HEK293 (cell line): ENCODE measurements at regions not wholly inside any gene's neighbourhood (a gene's known extent, or its start where the extent isn't known, plus 50 kb on each side); places are given as distances from the start of the nearest gene placed in this dataset.

Experiments
- CTCF ChIA-PET: fragments of 350-600 bp; formaldehyde crosslinking; extraction: SDS; loops from one replicate; lab custom pipeline; 2021; ENCODE audit warnings: antibody characterized with exemption; lab: Yijun Ruan, JAX
- POLR2A ChIA-PET: fragments of 300-600 bp; formaldehyde crosslinking; extraction: SDS; loops from one replicate; lab custom pipeline; 2020; ENCODE audit warnings: antibody characterized with exemption, inconsistent platforms; lab: Yijun Ruan, JAX
- H3K27ac ChIP-seq: fragments of 200-500 bp; sonication (Bioruptor generic); 2 replicates; pipeline ENCODE4 v1.5.1; 2014; ENCODE audit warnings: low read depth, low read length, control low read depth, inconsistent platforms; ENCODE audit errors: extremely low read depth
- H3K36me3 ChIP-seq, 2 experiments: fragments of 200-500 bp in 1 of 2; sonication (Bioruptor generic) in 1 of 2; 1 replicate in 1 of 2; 2 replicates in 1 of 2; pipeline ENCODE4 v1.5.1; 2014 to 2017; ENCODE audit warnings: inconsistent platforms in 2 of 2, low read length in 2 of 2; ENCODE audit not compliant: control insufficient read depth in 2 of 2, insufficient read depth in 1 of 2
- H3K4me1 ChIP-seq: fragments of 200-500 bp; sonication (Bioruptor generic); 2 replicates; pipeline ENCODE4 v1.5.1; 2014; ENCODE audit warnings: mild to moderate bottlenecking, low read length, inconsistent platforms; ENCODE audit not compliant: control insufficient read depth, insufficient read depth
- H3K4me3 ChIP-seq: 2 replicates; pipeline ENCODE4 v1.5.1; 2011; ENCODE audit warnings: low read depth, mild to moderate bottlenecking, control low read depth, low read length, moderate library complexity
- H3K9me3 ChIP-seq: fragments of 200-500 bp; sonication (Bioruptor generic); 2 replicates; pipeline ENCODE4 v1.5.1; 2014; ENCODE audit warnings: low read depth, low read length, inconsistent platforms; ENCODE audit not compliant: control insufficient read depth, insufficient read depth
- GLIS1 ChIP-seq: fragments of 450-650 bp; formaldehyde crosslinking; IDR thresholded peaks from 2 replicates; pipeline ENCODE4 v1.5.1; 2016; ENCODE audit warnings: missing biosample characterization, missing genetic modification characterization
- KLF8 ChIP-seq: fragments of 450-650 bp; formaldehyde crosslinking; IDR thresholded peaks from 2 replicates; pipeline ENCODE4 v1.5.1; 2016; ENCODE audit warnings: missing biosample characterization, missing genetic modification characterization
- PRDM6 ChIP-seq: fragments of 450-650 bp; formaldehyde crosslinking; IDR thresholded peaks from 2 replicates; pipeline ENCODE4 v1.5.1; 2017; ENCODE audit warnings: missing biosample characterization, missing genetic modification characterization
- ZNF114 ChIP-seq: fragments of 450-650 bp; formaldehyde crosslinking; IDR thresholded peaks from 2 replicates; pipeline ENCODE4 v1.5.0; 2017; ENCODE audit warnings: missing biosample characterization, missing genetic modification characterization
- ZNF26 ChIP-seq: fragments of 450-650 bp; formaldehyde crosslinking; IDR thresholded peaks from 2 replicates; pipeline ENCODE4 v1.5.1; 2016; ENCODE audit warnings: missing biosample characterization, missing genetic modification characterization
- ZNF423 ChIP-seq: fragments of 450-650 bp; formaldehyde crosslinking; IDR thresholded peaks from 2 replicates; pipeline ENCODE4 v1.5.1; 2016; ENCODE audit warnings: missing biosample characterization, missing genetic modification characterization
- ZNF529 ChIP-seq: fragments of 450-650 bp; formaldehyde crosslinking; IDR thresholded peaks from 2 replicates; pipeline ENCODE4 v1.5.1; 2017; ENCODE audit warnings: missing genetic modification characterization, missing biosample characterization; ENCODE audit not compliant: insufficient replicate concordance
- ZNF530 ChIP-seq: fragments of 450-650 bp; formaldehyde crosslinking; IDR thresholded peaks from 2 replicates; pipeline ENCODE4 v1.5.1; 2016; ENCODE audit warnings: low read depth, missing biosample characterization, missing genetic modification characterization
- ZNF624 ChIP-seq: fragments of 450-650 bp; formaldehyde crosslinking; IDR thresholded peaks from 2 replicates; pipeline ENCODE4 v1.5.1; 2017; ENCODE audit warnings: missing biosample characterization, missing genetic modification characterization
- ZNF664 ChIP-seq: fragments of 450-650 bp; formaldehyde crosslinking; IDR thresholded peaks from 2 replicates; pipeline ENCODE4 v1.5.1; 2016; ENCODE audit warnings: missing biosample characterization, missing genetic modification characterization
- ZNF677 ChIP-seq: fragments of 450-650 bp; IDR thresholded peaks from 2 replicates; pipeline ENCODE4 v1.5.0; 2018; ENCODE audit warnings: missing biosample characterization, mild to moderate bottlenecking, missing genetic modification characterization, moderate library complexity
- ZNF692 ChIP-seq: fragments of 450-650 bp; formaldehyde crosslinking; IDR thresholded peaks from 2 replicates; pipeline ENCODE4 v1.5.1; 2016; ENCODE audit warnings: missing biosample characterization, missing genetic modification characterization
- TF ChIP-seq, protein P1 (sequence below): fragments of 450-650 bp; formaldehyde crosslinking; IDR thresholded peaks from 2 replicates; pipeline ENCODE4 v1.5.1; 2017; ENCODE audit warnings: missing biosample characterization, missing genetic modification characterization
- TF ChIP-seq, protein P2 (sequence below): fragments of 450-650 bp; formaldehyde crosslinking; IDR thresholded peaks from 2 replicates; pipeline ENCODE4 v1.5.1; 2017; ENCODE audit warnings: missing biosample characterization, missing genetic modification characterization
- TF ChIP-seq, protein P3 (sequence below): fragments of 450-650 bp; formaldehyde crosslinking; IDR thresholded peaks from 2 replicates; pipeline ENCODE4 v1.5.1; 2016; ENCODE audit warnings: missing biosample characterization, missing genetic modification characterization

- ChIA-PET POLR2A (no interaction called here), CTCF (no interaction called here)
- no peaks in the 10 kb centered on the region for H3K36me3 ChIP-seq
- TF ChIP-seq, protein P1, sequence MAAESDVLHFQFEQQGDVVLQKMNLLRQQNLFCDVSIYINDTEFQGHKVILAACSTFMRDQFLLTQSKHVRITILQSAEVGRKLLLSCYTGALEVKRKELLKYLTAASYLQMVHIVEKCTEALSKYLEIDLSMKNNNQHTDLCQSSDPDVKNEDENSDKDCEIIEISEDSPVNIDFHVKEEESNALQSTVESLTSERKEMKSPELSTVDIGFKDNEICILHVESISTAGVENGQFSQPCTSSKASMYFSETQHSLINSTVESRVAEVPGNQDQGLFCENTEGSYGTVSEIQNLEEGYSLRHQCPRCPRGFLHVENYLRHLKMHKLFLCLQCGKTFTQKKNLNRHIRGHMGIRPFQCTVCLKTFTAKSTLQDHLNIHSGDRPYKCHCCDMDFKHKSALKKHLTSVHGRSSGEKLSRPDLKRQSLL (tag by site-specific recombination): no peak
- no peak for TF ChIP-seq KLF8 (tag by site-specific recombination)
- TF ChIP-seq, protein P2, sequence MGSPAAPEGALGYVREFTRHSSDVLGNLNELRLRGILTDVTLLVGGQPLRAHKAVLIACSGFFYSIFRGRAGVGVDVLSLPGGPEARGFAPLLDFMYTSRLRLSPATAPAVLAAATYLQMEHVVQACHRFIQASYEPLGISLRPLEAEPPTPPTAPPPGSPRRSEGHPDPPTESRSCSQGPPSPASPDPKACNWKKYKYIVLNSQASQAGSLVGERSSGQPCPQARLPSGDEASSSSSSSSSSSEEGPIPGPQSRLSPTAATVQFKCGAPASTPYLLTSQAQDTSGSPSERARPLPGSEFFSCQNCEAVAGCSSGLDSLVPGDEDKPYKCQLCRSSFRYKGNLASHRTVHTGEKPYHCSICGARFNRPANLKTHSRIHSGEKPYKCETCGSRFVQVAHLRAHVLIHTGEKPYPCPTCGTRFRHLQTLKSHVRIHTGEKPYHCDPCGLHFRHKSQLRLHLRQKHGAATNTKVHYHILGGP (tag by site-specific recombination): no peak
- H3K27ac ChIP-seq: no peak overlapping the region
- H3K4me3 ChIP-seq: no peak overlapping the region
- H3K4me1 ChIP-seq: no peaks in the 10 kb centered on the region
- H3K9me3 ChIP-seq: no peaks in the 10 kb centered on the region
Observed at GRCh38 chr20:19012676-19013075, 199.1 kb downstream of the SCP2D1 start.

DNA sequence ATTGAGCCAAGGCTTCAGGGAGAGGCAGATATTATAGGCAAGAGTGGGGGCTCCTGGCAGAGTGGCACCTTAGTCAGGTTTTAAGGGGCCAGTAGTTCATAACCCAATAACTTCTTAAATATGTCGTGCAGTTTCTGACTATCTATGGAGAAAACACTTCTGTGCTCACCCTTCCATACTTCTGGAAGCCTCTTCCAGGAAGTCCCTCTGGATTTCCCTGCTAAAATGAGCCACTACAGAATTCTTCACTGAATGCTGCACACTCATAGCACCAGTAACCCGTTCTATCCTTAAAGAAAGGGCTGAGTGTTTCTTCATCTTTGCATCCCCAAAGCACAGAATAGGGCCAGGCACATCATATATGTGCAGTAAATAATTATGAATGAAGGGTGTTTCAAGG is 198.5 kb upstream of the SLC24A3 start:
- TF ChIP-seq ZNF692 (tag by site-specific recombination) (no peak), ZNF26 (tag by site-specific recombination) (no peak), PRDM6 (tag by site-specific recombination) (no peak), ZNF624 (tag by site-specific recombination) (no peak), ZNF677 (tag by site-specific recombination) (no peak), ZNF114 (tag by site-specific recombination) (no peak), ZNF664 (tag by site-specific recombination) (no peak), ZNF529 (tag by site-specific recombination) (no peak), ZNF423 (tag by site-specific recombination) (no peak), ZNF530 (tag by site-specific recombination) (no peak), GLIS1 (tag by site-specific recombination) (no peak)
- TF ChIP-seq, protein P3, sequence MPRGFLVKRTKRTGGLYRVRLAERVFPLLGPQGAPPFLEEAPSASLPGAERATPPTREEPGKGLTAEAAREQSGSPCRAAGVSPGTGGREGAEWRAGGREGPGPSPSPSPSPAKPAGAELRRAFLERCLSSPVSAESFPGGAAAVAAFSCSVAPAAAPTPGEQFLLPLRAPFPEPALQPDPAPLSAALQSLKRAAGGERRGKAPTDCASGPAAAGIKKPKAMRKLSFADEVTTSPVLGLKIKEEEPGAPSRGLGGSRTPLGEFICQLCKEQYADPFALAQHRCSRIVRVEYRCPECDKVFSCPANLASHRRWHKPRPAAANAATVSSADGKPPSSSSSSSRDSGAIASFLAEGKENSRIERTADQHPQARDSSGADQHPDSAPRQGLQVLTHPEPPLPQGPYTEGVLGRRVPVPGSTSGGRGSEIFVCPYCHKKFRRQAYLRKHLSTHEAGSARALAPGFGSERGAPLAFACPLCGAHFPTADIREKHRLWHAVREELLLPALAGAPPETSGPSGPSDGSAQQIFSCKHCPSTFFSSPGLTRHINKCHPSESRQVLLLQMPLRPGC (tag by site-specific recombination): no peak
- ChIA-PET POLR2A (no interaction called here), CTCF (no interaction called here)
- H3K9me3 ChIP-seq: no peaks in the 10 kb centered on the region
- H3K4me3 ChIP-seq: no peak overlapping the region
- H3K4me1 ChIP-seq: no peaks in the 10 kb centered on the region
- H3K27ac ChIP-seq: no peak overlapping the region
- no peaks in the 10 kb centered on the region for H3K36me3 ChIP-seq
